ENCODE measurements at regions not wholly inside any gene's neighbourhood (a gene's known extent, or its start where the extent isn't known, plus 50 kb on each side); places are given as distances from the start of the nearest gene placed in this dataset.

GRCh38 chr5:106860398-106861044 is 810.2 kb downstream of the EFNA5 start:
- TF ChIP-seq CTCF (conservative IDR thresholded peaks at IDR 0.05; ENCODE audit: low read depth, low read length) (no peak), SMC3 (IDR thresholded peaks at IDR 0.05; ENCODE audit: low read depth, low read length) (no peak), FOS (IDR thresholded peaks at IDR 0.05; ENCODE audit: low read depth, low read length) (no peak), POLR2A (IDR thresholded peaks at IDR 0.05; ENCODE audit: low read depth, low read length) (no peak), RFX5 (IDR thresholded peaks at IDR 0.05; ENCODE audit: low read depth, low read length) (no peak), RCOR1 (IDR thresholded peaks at IDR 0.05; ENCODE audit: insufficient replicate concordance, low read length) (no peak), MXI1 (IDR thresholded peaks at IDR 0.05; ENCODE audit: borderline replicate concordance, low read depth, low read length) (no peak), CHD1 (IDR thresholded peaks at IDR 0.05; ENCODE audit: low read depth, low read length) (no peak), RAD21 (IDR thresholded peaks at IDR 0.05; ENCODE audit: low read length) (no peak)

Measured in IMR-90 (cell line).